Activated T-helper 1 cell treated with anti-CD3 and anti-CD28 coated beads, Interleukin-12 subunit alpha, Interleukin-12 subunit beta, Interleukin-2, Interleukin-4 antibody, amounts not matched to agents 30 ng/mL and 10 ng/mL and 1 ng/mL, durations not matched to agents 14 hours and 24 hours and 36 hours (primary cell): ENCODE measurements at regions not wholly inside any gene's neighbourhood (a gene's known extent, or its start where the extent isn't known, plus 50 kb on each side); places are given as distances from the start of the nearest gene placed in this dataset.
"Not testable (repeated sequence)": the region's sequence is repeated elsewhere in the genome, so short reads cannot be mapped to it uniquely, and the experiment has no call there.

ENCODE experiments used
- DNase-seq: peaks from one replicate; pipeline ENCODE4 v3.0.0; 2021; ENCODE audit warnings: low spot score
- H3K27ac Mint-ChIP-seq: one replicate; pipeline ENCODE4 v1.8.0; 2021; ENCODE audit warnings: mild to moderate bottlenecking, mixed read lengths
- H3K27me3 Mint-ChIP-seq: one replicate; pipeline ENCODE4 v1.8.0; 2022; ENCODE audit warnings: mild to moderate bottlenecking, moderate library complexity, mixed read lengths; ENCODE audit not compliant: insufficient read depth
- H3K36me3 Mint-ChIP-seq: one replicate; pipeline ENCODE4 v1.8.0; 2021; ENCODE audit warnings: low read depth, mixed read lengths
- H3K4me1 Mint-ChIP-seq: one replicate; pipeline ENCODE4 v1.8.0; 2021; ENCODE audit warnings: low read depth, mixed read lengths
- H3K4me3 Mint-ChIP-seq: one replicate; pipeline ENCODE4 v1.8.0; 2021; ENCODE audit warnings: mild to moderate bottlenecking, moderate library complexity, mixed read lengths
- H3K9me3 Mint-ChIP-seq: one replicate; pipeline ENCODE4 v1.8.0; 2021; ENCODE audit warnings: mixed read lengths
- intact Hi-C: fragments of 100-400 bp; cut with micrococcal nuclease; formaldehyde crosslinking; loops from one replicate; pipeline ENCODE4 v1.15.1; 2024

DNA sequence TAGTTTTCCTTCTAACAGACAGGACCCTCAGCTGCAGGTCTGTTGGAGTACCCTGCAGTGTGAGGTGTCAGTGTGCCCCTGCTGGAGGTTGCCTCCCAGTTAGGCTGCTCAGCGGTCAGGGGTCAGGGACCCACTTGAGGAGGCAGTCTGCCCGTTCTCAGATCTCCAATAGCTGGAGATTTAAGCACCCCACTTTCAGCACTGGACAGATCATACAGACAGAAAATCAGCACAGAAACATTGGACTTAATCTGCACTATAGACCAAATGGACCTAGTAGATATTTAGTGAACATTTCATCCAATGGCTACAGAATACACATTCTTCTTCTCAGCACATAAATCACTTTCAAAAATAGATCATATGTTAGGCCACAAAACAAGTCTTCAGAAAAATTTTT is 137.8 kb upstream of the MDFIC2 start:
- H3K27ac Mint-ChIP-seq, H3K4me3 Mint-ChIP-seq, H3K9me3 Mint-ChIP-seq, intact Hi-C loops, H3K27me3 Mint-ChIP-seq, H3K36me3 Mint-ChIP-seq, DNase-seq, H3K4me1 Mint-ChIP-seq: not testable (repeated sequence)

DNA sequence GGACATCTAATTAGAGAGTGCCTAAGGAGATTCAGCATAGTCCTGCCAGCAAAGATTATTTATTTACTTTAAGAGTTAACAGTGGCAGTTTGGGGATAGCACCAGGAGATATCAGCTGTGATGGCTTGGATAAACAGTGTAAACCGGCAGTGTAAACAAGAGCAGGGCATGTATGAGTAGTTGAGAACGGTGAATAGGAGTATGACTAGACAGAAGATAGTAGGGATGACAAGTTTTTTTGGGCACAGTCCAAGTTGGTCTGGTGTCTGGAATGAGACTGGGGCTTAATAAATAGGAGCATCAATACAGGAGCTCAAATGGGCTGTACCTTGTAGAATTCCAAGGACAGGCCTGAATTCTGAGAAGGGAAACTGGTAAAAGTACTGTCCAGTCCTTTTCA is 123.0 kb upstream of the MDFIC2 start:
- H3K9me3 Mint-ChIP-seq, intact Hi-C loops, H3K4me3 Mint-ChIP-seq, DNase-seq, H3K27ac Mint-ChIP-seq, H3K4me1 Mint-ChIP-seq, H3K36me3 Mint-ChIP-seq, H3K27me3 Mint-ChIP-seq: not testable (repeated sequence)

DNA sequence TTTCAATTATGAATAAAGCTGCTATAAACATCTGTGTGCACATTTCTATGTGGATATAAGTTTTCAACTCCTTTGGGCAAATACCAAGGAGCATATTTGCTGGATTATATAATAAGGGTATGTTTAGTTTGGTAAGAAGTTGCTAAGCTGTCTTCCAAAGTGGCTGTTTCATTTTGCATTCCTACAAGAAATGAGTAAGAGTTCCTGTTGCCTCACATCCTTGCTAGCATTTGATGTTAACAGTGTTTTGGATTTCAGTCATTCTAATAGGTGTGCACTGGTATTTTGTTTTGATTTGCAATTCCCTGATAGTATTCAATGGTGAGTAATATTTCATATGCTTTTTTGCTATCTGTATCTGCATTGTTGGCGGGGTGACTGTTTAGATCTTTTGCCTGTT is 120.7 kb upstream of the MDFIC2 start:
- Mint-ChIP-seq H3K4me3 (no peak overlapping the region), H3K36me3 (no peaks in the 10 kb centered on the region), H3K4me1 (no peaks in the 10 kb centered on the region), H3K27ac (no peak overlapping the region), H3K9me3 (no peaks in the 10 kb centered on the region), H3K27me3 (no peaks in the 10 kb centered on the region)
- intact Hi-C loops, result no loop called here
- DNase-seq, result no peak

DNA sequence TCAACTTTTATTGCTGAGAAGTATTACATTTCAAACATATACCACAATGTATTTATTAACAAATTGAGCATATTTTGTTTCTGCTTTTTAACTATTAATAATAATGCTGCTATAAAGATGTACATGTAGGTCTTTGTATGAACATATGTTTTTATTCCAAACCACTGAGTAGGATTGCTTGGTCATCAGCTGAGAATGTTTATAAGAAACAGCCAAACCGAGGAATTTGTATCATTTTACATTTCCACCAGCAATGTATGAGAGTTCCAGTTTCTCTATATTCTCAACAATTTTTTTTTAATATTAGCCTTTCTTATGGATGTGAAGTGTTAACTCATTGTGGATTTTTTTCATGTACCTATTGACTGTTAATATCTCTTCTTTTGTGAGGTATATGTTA is 119.5 kb upstream of the MDFIC2 start:
- Mint-ChIP-seq H3K36me3 (no peaks in the 10 kb centered on the region), H3K27me3 (no peaks in the 10 kb centered on the region), H3K4me3 (no peak overlapping the region), H3K9me3 (no peaks in the 10 kb centered on the region), H3K27ac (no peak overlapping the region), H3K4me1 (no peaks in the 10 kb centered on the region)
- DNase-seq, result no peak
- intact Hi-C loops, result no loop called here

DNA sequence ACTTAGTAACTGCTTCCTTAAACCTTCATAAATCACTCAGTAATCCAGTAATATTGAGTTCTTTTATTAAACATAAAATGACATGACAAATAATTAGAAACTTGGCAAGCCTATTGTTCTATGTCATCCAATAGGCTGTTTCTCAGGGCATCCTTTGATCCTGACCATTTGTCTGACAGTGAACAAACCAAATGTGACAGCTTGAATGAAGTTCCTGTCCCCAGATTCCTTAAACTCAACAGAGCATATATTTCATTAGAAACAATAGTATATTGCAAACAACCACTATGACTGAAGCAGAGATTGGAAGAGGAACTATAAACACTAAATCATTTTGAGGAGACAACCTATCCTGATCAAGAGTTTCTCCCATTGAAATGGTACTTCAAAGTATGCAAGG is 113.6 kb upstream of the MDFIC2 start:
- DNase-seq, result no peak
- H3K4me3 Mint-ChIP-seq, result no peak overlapping the region
- no peaks in the 10 kb centered on the region for H3K9me3 Mint-ChIP-seq
- H3K36me3 Mint-ChIP-seq, result no peaks in the 10 kb centered on the region
- H3K4me1 Mint-ChIP-seq, result no peaks in the 10 kb centered on the region
- peaks cover 1% of the 10 kb centered on the region for H3K27me3 Mint-ChIP-seq
- intact Hi-C loops, result no loop called here
- H3K27ac Mint-ChIP-seq, result no peak overlapping the region

DNA sequence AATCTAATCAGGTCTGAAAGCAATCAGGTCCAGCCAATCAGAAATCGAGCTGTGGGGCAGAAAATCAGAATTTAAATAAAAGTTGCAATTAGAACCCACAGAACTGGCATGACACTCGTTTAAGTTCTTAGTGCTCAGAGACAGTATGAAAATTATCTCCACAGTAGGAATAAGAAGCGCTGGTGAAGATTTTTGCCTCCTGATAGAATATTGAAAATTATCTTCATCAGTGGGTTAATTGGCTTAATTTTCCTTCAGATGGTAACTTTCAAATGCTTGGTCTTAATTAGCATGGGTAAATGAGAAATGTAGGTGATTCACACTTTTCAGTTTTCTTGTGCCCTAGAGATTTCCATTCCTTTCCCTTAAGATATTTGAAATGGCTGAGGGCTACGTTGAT is 109.1 kb upstream of the MDFIC2 start:
- Mint-ChIP-seq H3K4me3 (no peak overlapping the region), H3K9me3 (no peaks in the 10 kb centered on the region), H3K27ac (no peak overlapping the region), H3K4me1 (no peaks in the 10 kb centered on the region), H3K36me3 (no peaks in the 10 kb centered on the region), H3K27me3 (peaks cover 1% of the 10 kb centered on the region)
- intact Hi-C loops, result no loop called here
- DNase-seq, result no peak

DNA sequence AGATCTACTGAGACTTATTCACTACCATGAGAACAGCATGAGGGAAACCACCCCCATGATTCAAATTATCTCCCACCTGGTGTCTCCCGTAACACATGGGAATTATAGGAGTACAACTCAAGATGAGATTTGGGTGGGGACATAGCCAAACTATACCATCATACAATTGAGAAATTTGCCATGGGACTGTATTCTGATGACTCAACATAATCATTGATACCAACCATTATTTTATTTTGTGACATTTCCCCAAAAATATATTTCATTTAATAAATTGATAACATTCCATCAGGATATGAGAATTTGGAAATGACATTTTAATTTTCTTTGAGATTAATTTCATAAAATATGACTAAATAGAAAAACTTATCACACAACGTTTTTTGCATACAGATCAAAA is 96.6 kb upstream of the MDFIC2 start:
- Mint-ChIP-seq H3K36me3 (no peaks in the 10 kb centered on the region), H3K27me3 (peaks cover 2% of the 10 kb centered on the region), H3K9me3 (no peaks in the 10 kb centered on the region), H3K4me1 (no peaks in the 10 kb centered on the region), H3K27ac (no peak overlapping the region), H3K4me3 (no peak overlapping the region)
- intact Hi-C loops, result no loop called here
- DNase-seq, result no peak

DNA sequence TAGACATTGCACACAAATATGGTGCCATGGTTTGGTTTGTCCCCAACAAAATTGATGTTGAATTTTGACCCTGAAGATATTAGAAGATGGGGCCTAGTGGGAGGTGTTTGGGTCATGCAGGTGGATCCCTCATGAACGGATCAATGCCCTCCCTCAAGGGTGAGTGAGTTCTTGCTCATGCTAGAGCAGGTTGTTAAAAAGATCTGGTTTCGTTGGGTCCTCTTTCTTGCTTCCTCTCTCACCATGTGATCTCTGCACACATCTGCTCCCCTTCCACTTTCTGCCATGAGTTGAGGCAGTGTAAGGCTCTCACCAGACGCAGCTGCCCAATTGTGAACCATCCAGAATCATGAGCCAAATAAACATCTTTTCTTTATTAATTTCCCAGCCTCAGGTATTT is 87.8 kb upstream of the MDFIC2 start:
- intact Hi-C loops, result no loop called here
- Mint-ChIP-seq H3K4me3 (no peak overlapping the region), H3K36me3 (no peaks in the 10 kb centered on the region), H3K27me3 (peaks cover 2% of the 10 kb centered on the region), H3K27ac (no peak overlapping the region), H3K9me3 (no peaks in the 10 kb centered on the region), H3K4me1 (no peaks in the 10 kb centered on the region)
- DNase-seq, result no peak

DNA sequence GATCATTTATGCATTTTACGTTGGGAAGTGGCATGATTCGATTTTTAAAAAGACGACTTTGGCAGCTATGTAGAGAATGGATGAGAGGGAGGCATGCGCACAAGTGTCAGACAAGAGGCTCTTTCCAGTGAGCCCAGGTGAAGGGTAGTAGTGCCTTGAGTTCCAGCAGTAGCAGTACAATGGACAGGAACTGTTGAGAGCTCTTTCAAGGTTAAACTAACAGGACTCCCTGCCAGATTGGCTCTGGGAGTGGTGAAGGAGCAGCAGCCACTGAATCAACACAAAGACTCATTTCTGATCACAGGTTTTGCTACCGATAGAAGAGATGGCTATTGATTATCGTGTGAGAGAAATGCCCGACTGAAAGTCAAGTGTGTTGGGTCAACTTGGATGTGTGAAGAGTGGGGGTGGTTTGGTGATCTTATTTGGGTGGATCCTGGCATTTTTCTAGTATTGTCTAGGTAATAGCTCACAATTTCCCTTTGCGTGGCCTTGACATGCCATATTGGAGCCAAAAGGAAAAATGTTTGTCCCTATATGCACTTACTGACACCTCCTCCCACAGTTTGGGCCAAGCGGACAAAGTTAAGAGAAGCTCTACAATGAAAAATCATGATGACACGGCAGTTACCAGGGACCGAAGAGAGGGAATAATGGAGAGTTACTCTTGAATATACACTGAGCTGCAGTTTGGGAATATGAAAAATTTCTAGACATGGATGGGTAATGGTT is 81.6 kb upstream of the MDFIC2 start:
- Mint-ChIP-seq H3K4me1 (no peaks in the 10 kb centered on the region), H3K27me3 (peaks cover 2% of the 10 kb centered on the region), H3K27ac (no peak overlapping the region), H3K4me3 (no peak overlapping the region), H3K36me3 (no peaks in the 10 kb centered on the region), H3K9me3 (no peaks in the 10 kb centered on the region)
- intact Hi-C loops, result no loop called here
- no peak for DNase-seq

DNA sequence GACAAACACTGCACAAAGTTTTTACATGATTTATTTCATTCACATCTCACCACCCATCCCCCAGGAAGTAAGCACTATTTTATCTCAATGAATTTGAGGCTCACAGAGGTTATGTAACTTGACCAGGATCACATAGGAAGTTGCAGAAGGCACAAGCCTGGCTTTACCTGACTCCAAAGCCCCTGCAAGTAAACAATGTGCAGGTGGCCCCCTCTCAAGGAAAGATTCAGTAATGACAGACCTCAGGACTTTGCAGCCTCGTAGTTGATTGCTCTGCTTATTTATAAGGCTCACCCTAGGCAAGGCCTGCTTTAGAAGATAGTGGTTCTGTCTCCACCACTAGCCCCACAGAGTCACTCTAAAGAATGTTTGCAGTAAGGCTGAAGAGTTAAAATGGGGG is 79.8 kb upstream of the MDFIC2 start:
- H3K27ac Mint-ChIP-seq, result no peak overlapping the region
- peaks cover 2% of the 10 kb centered on the region for H3K27me3 Mint-ChIP-seq
- H3K4me3 Mint-ChIP-seq, result no peak overlapping the region
- intact Hi-C loops, result no loop called here
- no peaks in the 10 kb centered on the region for H3K36me3 Mint-ChIP-seq
- no peaks in the 10 kb centered on the region for H3K9me3 Mint-ChIP-seq
- DNase-seq, result no peak
- H3K4me1 Mint-ChIP-seq, result no peaks in the 10 kb centered on the region

DNA sequence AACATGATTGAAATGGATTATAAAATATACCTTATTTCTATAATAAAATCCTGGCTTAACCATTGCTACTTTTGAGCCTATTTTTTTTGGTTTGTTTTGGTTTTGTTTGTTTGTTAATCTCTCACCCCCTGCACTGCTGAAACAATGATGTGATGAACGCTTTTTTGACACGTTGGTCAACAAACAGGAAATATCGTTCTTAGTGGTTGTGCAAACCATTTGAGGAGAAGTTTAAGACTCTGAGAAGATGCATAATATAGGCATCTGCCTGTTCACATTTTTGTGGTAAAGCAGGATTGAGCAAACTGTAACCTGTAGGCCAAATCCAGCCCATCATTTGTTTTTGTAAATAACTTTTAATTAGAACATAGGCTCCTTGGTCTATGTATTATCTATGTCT is 75.5 kb upstream of the MDFIC2 start:
- DNase-seq, result no peak
- Mint-ChIP-seq H3K4me1 (no peaks in the 10 kb centered on the region), H3K9me3 (no peaks in the 10 kb centered on the region), H3K27me3 (peaks cover 2% of the 10 kb centered on the region), H3K36me3 (no peaks in the 10 kb centered on the region), H3K4me3 (no peak overlapping the region), H3K27ac (no peak overlapping the region)
- intact Hi-C loops, result no loop called here

DNA sequence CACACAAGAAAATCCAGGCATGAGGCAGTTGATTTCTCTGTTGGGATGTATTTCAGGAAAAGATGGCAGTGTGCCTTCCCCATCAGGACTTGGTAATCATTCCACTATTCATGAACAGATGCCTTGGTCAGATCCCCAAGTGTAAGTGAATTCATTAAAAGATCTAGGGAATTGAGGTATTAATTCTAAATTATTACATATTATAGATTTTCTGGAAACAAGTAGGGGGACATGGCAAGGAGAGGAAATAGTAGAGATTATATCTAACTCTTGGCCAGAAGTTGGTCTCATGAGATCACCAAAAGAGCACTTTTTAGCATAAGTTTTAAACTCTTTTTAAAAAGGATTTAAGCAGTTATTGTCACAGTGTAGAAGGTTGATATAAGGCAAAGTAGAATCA is 74.4 kb upstream of the MDFIC2 start:
- Mint-ChIP-seq H3K4me3 (no peak overlapping the region), H3K27me3 (peaks cover 2% of the 10 kb centered on the region), H3K4me1 (no peaks in the 10 kb centered on the region), H3K27ac (no peak overlapping the region), H3K9me3 (no peaks in the 10 kb centered on the region), H3K36me3 (no peaks in the 10 kb centered on the region)
- intact Hi-C loops, result no loop called here
- DNase-seq, result no peak

DNA sequence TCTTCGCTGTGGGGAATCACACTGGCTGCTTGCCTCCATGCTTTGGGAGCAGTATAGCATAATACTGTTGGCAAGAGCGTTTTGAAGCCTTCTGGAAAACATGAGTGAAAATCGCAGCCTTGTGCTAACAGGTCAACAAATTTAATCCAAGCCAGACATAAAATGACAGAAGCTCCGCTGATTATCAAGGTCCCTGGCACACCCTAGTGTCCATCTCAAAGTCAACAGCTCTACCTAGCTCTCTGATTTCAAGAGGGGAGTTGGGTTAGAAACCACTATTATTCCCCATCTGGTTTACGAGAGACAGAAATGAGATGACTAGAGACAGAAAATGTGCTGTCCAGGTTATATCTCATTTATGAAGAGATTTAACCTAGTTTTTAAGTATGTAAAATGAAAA is 73.6 kb upstream of the MDFIC2 start:
- no peak for DNase-seq
- H3K36me3 Mint-ChIP-seq, result no peaks in the 10 kb centered on the region
- intact Hi-C loops, result no loop called here

DNA sequence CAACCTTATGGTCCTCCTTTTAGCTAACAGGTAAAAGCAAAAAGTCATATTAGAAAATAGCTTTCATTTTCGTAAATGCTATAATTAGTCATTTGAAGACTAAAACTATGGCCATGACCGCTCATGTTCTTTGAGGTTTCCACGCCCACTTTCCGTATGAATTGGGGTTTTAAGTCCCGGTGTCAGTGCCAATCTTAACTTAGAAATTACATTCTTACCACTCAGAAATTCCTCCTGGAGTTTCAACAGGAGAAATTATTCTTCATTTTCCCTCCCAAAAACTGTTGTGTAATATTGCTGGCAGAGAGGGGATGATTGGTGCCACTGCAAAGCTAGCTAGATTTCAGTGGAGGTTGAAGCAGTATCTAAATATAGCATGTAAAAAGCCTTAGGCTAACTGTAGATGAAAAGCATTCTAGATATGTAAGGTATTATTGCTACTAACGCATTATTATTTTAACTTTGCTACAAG is 71.0 kb upstream of the MDFIC2 start:
- Mint-ChIP-seq H3K27ac (no peak overlapping the region), H3K9me3 (no peaks in the 10 kb centered on the region), H3K36me3 (no peaks in the 10 kb centered on the region), H3K4me1 (no peaks in the 10 kb centered on the region), H3K4me3 (no peak overlapping the region), H3K27me3 (no peaks in the 10 kb centered on the region)
- intact Hi-C loops, result no loop called here
- DNase-seq, result no peak

More for the DNA sequence above, 73.6 kb upstream of the MDFIC2 start:
- H3K4me1 Mint-ChIP-seq, result no peaks in the 10 kb centered on the region
- peaks cover 2% of the 10 kb centered on the region for H3K27me3 Mint-ChIP-seq
- H3K27ac Mint-ChIP-seq, result no peak overlapping the region
- no peaks in the 10 kb centered on the region for H3K9me3 Mint-ChIP-seq
- H3K4me3 Mint-ChIP-seq, result no peak overlapping the region
